Panc1 (cell line): ENCODE measurements at regions not wholly inside any gene's neighbourhood (a gene's known extent, or its start where the extent isn't known, plus 50 kb on each side); places are given as distances from the start of the nearest gene placed in this dataset.

Experiments used
- ATAC-seq: fragments of 200-7000 bp; cut with Tn5 transposase; 2 replicates; pipeline ENCODE4 v1.9.1; 2020; ENCODE audit warnings: mild to moderate bottlenecking, moderate library complexity
- BruUV-seq: library from RNA; stranded (reverse); fragments of 400-500 nt; replicated peaks from 2 replicates; lab custom pipeline; 2021; lab: Mats Ljungman, UMichigan
- CTCF ChIA-PET: fragments of 300-600 bp; sonication (Branson Sonifier 250); formaldehyde crosslinking; loops from one replicate; lab custom pipeline; 2022; ENCODE audit warnings: antibody characterized with exemption; lab: Charles Lee
- POLR2A ChIA-PET: fragments of 300-600 bp; sonication (Branson Sonifier 250); formaldehyde crosslinking; loops from one replicate; lab custom pipeline; 2022; ENCODE audit warnings: antibody characterized with exemption; lab: Charles Lee
- DNase-seq: peaks from one replicate; pipeline ENCODE4 v3.0.0-alpha.2; 2010; ENCODE audit warnings: low read depth, low spot score
- H3K27ac ChIP-seq: 2 replicates; pipeline ENCODE4 v1.5.1; 2011; ENCODE audit warnings: mild to moderate bottlenecking, low read length, inconsistent platforms
- H3K27me3 ChIP-seq: fragments of 200-500 bp; sonication (Bioruptor generic); 2 replicates; pipeline ENCODE4 v1.6.0; 2014; ENCODE audit warnings: low read length, inconsistent platforms; ENCODE audit not compliant: control insufficient read depth, insufficient read depth
- H3K36me3 ChIP-seq: fragments of 200-500 bp; sonication (Bioruptor generic); 2 replicates; pipeline ENCODE4 v1.5.1; 2014; ENCODE audit warnings: inconsistent platforms, mild to moderate bottlenecking, low read length, moderate library complexity; ENCODE audit not compliant: control insufficient read depth, insufficient read depth
- H3K4me1 ChIP-seq: 2 replicates; pipeline ENCODE4 v1.5.1; 2011; ENCODE audit warnings: inconsistent platforms, mild to moderate bottlenecking, low read length, moderate library complexity; ENCODE audit not compliant: control insufficient read depth, insufficient read depth
- H3K4me3 ChIP-seq, 2 experiments: 2 replicates each; pipeline ENCODE4 v1.5.1; 2011 to 2012; ENCODE audit warnings: low read depth in 2 of 2, low read length in 2 of 2, mild to moderate bottlenecking in 2 of 2, inconsistent platforms in 1 of 2, moderate library complexity in 1 of 2
- H3K9me3 ChIP-seq: fragments of 200-500 bp; sonication (Bioruptor generic); 2 replicates; pipeline ENCODE4 v1.5.1; 2014; ENCODE audit warnings: low read depth, mild to moderate bottlenecking, inconsistent platforms, low read length, moderate library complexity; ENCODE audit not compliant: control insufficient read depth, insufficient read depth
- POLR2AphosphoS5 ChIP-seq: IDR thresholded peaks from 2 replicates; pipeline ENCODE4 v1.6.1; 2012; ENCODE audit warnings: mild to moderate bottlenecking, low read depth, low read length, moderate library complexity
- SIN3A ChIP-seq: IDR thresholded peaks from 2 replicates; pipeline ENCODE4 v1.6.1; 2012; ENCODE audit warnings: low read depth, mild to moderate bottlenecking, low read length, moderate library complexity, borderline replicate concordance; ENCODE audit not compliant: insufficient read depth
- TCF7L2 ChIP-seq: IDR thresholded peaks from 2 replicates; pipeline ENCODE4 v1.6.1; 2011; ENCODE audit warnings: mild to moderate bottlenecking, low read depth, low read length, inconsistent platforms
- in situ Hi-C: cut with HindIII; loops from 2 replicates; pipeline ENCODE4 v1.10.0; 2016; ENCODE audit warnings: low sequenced_read_pairs, low pct_unique_long_range_greater_than_20kb
- intact Hi-C: fragments of 100-400 bp; cut with micrococcal nuclease; formaldehyde crosslinking; loops from one replicate; pipeline ENCODE4 v1.10.0; 2022; ENCODE audit not compliant: unreplicated experiment
- TF ChIP-seq, protein P1 (sequence below): fragments of 450-650 bp; IDR thresholded peaks from 2 replicates; pipeline ENCODE4 v1.5.1; 2017; ENCODE audit warnings: mild to moderate bottlenecking
- TF ChIP-seq, protein P2 (sequence below), 2 experiments: IDR thresholded peaks; 2 replicates each; pipeline ENCODE4 v1.6.1; 2011 to 2012; ENCODE audit warnings: low read depth in 2 of 2, control low read depth in 1 of 2, low read length in 1 of 2, mild to moderate bottlenecking in 1 of 2, moderate library complexity in 1 of 2; ENCODE audit not compliant: insufficient read depth in 1 of 2

DNA sequence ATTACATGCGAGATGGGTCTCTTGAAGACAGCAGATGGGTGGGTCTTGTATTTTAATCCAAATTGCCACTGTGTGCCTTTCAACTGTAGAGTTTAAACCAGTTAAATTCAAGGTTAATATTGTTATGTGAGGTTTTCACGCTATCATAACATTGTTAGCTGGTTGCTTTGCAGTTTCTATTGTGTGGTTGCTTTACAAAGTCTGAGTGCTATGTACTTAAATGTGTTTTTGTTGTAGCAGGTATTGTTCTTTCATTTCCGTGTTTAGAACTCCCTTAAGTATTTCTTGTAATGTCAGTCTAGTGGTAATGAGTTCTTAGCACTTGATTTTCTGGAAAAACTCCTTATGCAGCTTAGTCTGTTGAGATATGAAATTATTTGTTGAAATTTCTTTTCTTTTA is 193.3 kb downstream of the MOXD1 start:
- Histone ChIP-seq H3K9me3 (no peaks in the 10 kb centered on the region), H3K36me3 (no peaks in the 10 kb centered on the region), H3K27me3 (no peaks in the 10 kb centered on the region), H3K27ac (no peak overlapping the region), H3K4me3 (no peak overlapping the region), H3K4me1 (no peaks in the 10 kb centered on the region)
- CTCF ChIA-PET, result no interaction called here
- no peak for DNase-seq
- BruUV-seq, result no TSS peak
- POLR2A ChIA-PET, result no interaction called here
- in situ Hi-C loops (no loop called here), intact Hi-C loops (no loop called here)
- TF ChIP-seq POLR2AphosphoS5, result no peak
- TF ChIP-seq, protein P1, sequence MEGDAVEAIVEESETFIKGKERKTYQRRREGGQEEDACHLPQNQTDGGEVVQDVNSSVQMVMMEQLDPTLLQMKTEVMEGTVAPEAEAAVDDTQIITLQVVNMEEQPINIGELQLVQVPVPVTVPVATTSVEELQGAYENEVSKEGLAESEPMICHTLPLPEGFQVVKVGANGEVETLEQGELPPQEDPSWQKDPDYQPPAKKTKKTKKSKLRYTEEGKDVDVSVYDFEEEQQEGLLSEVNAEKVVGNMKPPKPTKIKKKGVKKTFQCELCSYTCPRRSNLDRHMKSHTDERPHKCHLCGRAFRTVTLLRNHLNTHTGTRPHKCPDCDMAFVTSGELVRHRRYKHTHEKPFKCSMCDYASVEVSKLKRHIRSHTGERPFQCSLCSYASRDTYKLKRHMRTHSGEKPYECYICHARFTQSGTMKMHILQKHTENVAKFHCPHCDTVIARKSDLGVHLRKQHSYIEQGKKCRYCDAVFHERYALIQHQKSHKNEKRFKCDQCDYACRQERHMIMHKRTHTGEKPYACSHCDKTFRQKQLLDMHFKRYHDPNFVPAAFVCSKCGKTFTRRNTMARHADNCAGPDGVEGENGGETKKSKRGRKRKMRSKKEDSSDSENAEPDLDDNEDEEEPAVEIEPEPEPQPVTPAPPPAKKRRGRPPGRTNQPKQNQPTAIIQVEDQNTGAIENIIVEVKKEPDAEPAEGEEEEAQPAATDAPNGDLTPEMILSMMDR, result no peak
- no peak for TF ChIP-seq TCF7L2
- TF ChIP-seq, protein P2, sequence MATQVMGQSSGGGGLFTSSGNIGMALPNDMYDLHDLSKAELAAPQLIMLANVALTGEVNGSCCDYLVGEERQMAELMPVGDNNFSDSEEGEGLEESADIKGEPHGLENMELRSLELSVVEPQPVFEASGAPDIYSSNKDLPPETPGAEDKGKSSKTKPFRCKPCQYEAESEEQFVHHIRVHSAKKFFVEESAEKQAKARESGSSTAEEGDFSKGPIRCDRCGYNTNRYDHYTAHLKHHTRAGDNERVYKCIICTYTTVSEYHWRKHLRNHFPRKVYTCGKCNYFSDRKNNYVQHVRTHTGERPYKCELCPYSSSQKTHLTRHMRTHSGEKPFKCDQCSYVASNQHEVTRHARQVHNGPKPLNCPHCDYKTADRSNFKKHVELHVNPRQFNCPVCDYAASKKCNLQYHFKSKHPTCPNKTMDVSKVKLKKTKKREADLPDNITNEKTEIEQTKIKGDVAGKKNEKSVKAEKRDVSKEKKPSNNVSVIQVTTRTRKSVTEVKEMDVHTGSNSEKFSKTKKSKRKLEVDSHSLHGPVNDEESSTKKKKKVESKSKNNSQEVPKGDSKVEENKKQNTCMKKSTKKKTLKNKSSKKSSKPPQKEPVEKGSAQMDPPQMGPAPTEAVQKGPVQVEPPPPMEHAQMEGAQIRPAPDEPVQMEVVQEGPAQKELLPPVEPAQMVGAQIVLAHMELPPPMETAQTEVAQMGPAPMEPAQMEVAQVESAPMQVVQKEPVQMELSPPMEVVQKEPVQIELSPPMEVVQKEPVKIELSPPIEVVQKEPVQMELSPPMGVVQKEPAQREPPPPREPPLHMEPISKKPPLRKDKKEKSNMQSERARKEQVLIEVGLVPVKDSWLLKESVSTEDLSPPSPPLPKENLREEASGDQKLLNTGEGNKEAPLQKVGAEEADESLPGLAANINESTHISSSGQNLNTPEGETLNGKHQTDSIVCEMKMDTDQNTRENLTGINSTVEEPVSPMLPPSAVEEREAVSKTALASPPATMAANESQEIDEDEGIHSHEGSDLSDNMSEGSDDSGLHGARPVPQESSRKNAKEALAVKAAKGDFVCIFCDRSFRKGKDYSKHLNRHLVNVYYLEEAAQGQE (IDR thresholded peaks at IDR 0.05; ENCODE audit: insufficient read depth in 1 of 2, low read depth in 2 of 2, low read length in 1 of 2), result no peak
- TF ChIP-seq SIN3A, result no peak
- no peak for ATAC-seq

DNA sequence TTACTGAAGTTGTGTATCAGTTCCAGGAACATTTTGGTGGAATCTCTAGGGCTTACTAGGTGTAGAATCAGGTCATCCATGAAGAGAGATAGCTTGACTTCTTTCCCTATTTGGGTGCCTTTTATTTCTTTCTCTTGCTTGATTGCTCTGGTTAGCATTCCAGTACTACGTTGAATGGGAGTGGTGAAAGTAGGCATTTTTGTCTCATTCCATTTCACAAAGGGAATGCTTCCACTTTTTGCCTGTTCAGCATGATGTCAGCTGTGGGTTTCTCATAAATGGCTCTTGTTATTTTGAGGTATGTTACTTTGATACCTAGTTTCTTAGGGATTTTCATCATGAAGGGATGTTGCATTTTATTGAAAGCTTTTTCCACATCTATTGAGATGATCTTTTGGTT is 195.3 kb downstream of the MOXD1 start:
- no peaks in the 10 kb centered on the region for H3K4me1 ChIP-seq
- no peak overlapping the region for H3K4me3 ChIP-seq
- intact Hi-C loops (no loop called here), in situ Hi-C loops (no loop called here)
- no TSS peak for BruUV-seq
- no peak for TF ChIP-seq POLR2AphosphoS5
- ATAC-seq (no peak), DNase-seq (no peak)
- H3K9me3 ChIP-seq, result no peaks in the 10 kb centered on the region
- CTCF ChIA-PET, result no interaction called here
- POLR2A ChIA-PET, result no interaction called here
- no peaks in the 10 kb centered on the region for H3K27me3 ChIP-seq
- H3K27ac ChIP-seq, result no peak overlapping the region
- no peaks in the 10 kb centered on the region for H3K36me3 ChIP-seq

DNA sequence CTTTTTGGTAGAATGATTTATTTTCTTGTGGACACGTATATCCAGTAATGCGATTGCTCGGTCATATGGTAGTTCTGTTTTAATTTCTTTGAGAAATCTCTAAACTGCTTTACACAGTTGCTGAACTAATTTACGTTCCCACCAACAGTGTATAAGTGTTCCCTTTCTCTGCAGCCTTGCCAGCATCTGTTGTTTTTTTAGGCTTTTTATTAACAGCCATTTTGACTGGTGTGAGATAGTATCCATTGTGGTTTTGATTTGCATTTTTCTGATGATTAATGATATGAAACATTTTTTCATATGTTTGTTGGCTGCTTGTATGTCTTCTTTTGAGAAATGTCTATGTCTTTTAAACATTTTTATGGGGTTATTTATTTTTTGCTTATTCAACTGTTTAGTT is 196.7 kb downstream of the MOXD1 start:
- ATAC-seq (no peak), DNase-seq (no peak)
- Histone ChIP-seq H3K27ac (no peak overlapping the region), H3K27me3 (no peaks in the 10 kb centered on the region), H3K9me3 (no peaks in the 10 kb centered on the region), H3K4me3 (no peak overlapping the region), H3K36me3 (no peaks in the 10 kb centered on the region), H3K4me1 (no peaks in the 10 kb centered on the region)
- intact Hi-C loops (no loop called here), in situ Hi-C loops (no loop called here)
- no TSS peak for BruUV-seq
- POLR2A ChIA-PET, result no interaction called here
- TF ChIP-seq, protein P1, result no peak
- TF ChIP-seq TCF7L2, result no peak
- TF ChIP-seq, protein P2 (IDR thresholded peaks at IDR 0.05; ENCODE audit: insufficient read depth in 1 of 2, low read depth in 2 of 2, low read length in 1 of 2), result no peak
- no peak for TF ChIP-seq SIN3A
- no peak for TF ChIP-seq POLR2AphosphoS5
- CTCF ChIA-PET, result no interaction called here
